ENCODE measurements at regions not wholly inside any gene's neighbourhood (a gene's known extent, or its start where the extent isn't known, plus 50 kb on each side); places are given as distances from the start of the nearest gene placed in this dataset.
A peak's percentile ranks its signal among the peaks of the same experiment; 100 is the strongest.

DNA sequence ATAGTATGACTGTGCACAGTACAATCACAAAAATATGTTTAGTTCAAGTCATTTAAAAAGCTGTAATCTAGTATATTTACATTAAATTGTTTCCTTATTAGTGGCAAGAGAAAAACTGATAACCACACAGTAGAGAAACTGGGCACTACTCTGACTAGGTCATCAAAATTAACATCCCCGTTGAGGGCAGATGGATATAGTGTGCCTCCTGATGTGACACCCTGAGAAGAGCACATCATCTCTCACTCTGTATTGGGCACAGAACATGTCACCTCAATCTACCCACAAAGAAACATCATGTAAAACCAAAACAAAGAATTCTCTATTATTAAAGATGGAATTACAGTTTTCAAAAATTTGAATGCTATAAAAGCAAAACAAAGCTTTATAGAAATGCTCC is 221.9 kb upstream of the NANOGP8 start:
- POLR2A ChIA-PET = no interaction called here
- no peak for DNase-seq (ENCODE audit: low read depth in 1 of 2, low spot score in 1 of 2)
- no peak overlapping the region for H3K4me3 ChIP-seq
- WGBS (ENCODE audit: missing lambda C conversion rate) = 68% methylated on average over 1 of the region's 1 CpG
- ATAC-seq = no peak; a peak in 1 of 6 replicates
- peaks cover 14% of the 10 kb centered on the region; the same call in 1 of the 3 replicates for H3K4me1 ChIP-seq
- TF ChIP-seq EHMT2 (IDR thresholded peaks at IDR 0.05; ENCODE audit: low read depth) (no peak), ESRRA (IDR thresholded peaks at IDR 0.05; ENCODE audit: borderline replicate concordance, low read length) (no peak), FOSB (CRISPR knock-in tag; IDR thresholded peaks at IDR 0.05) (no peak), RNF2 (IDR thresholded peaks at IDR 0.05; ENCODE audit: borderline replicate concordance, low read depth) (no peak), GATA3 (IDR thresholded peaks at IDR 0.05; ENCODE audit: borderline replicate concordance) (no peak), KDM1A (IDR thresholded peaks at IDR 0.05; ENCODE audit: low read depth) (no peak), HOXA7 (CRISPR knock-in tag; IDR thresholded peaks at IDR 0.05) (no peak)
- TF ChIP-seq, protein P1, sequence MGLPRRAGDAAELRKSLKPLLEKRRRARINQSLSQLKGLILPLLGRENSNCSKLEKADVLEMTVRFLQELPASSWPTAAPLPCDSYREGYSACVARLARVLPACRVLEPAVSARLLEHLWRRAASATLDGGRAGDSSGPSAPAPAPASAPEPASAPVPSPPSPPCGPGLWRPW (IDR thresholded peaks at IDR 0.05) = no peak
- TF ChIP-seq, protein P2, sequence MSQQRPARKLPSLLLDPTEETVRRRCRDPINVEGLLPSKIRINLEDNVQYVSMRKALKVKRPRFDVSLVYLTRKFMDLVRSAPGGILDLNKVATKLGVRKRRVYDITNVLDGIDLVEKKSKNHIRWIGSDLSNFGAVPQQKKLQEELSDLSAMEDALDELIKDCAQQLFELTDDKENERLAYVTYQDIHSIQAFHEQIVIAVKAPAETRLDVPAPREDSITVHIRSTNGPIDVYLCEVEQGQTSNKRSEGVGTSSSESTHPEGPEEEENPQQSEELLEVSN (IDR thresholded peaks at IDR 0.05; ENCODE audit: borderline replicate concordance, low read depth) = no peak
- TF ChIP-seq, protein P3, sequence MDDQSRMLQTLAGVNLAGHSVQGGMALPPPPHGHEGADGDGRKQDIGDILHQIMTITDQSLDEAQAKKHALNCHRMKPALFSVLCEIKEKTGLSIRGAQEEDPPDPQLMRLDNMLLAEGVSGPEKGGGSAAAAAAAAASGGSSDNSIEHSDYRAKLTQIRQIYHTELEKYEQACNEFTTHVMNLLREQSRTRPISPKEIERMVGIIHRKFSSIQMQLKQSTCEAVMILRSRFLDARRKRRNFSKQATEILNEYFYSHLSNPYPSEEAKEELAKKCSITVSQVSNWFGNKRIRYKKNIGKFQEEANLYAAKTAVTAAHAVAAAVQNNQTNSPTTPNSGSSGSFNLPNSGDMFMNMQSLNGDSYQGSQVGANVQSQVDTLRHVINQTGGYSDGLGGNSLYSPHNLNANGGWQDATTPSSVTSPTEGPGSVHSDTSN (IDR thresholded peaks at IDR 0.05) = no peak
- CTCF ChIA-PET = interaction anchor here (1.9 kb wide), 1 partner anchor 18 kb away, joined by 9 read pairs; no protein-coding TSS in a partner anchor
- peak overlapping the region; percentile 23; the same call in 1 of the 3 replicates for H3K4me2 ChIP-seq
- FAIRE-seq = peak; percentile 51
- H3K9me3 ChIP-seq = no peaks in the 10 kb centered on the region
- peak overlapping the region in 1 of 2 experiments; percentile 24; a peak in 1 of 6 replicates for H3K27ac ChIP-seq

DNA sequence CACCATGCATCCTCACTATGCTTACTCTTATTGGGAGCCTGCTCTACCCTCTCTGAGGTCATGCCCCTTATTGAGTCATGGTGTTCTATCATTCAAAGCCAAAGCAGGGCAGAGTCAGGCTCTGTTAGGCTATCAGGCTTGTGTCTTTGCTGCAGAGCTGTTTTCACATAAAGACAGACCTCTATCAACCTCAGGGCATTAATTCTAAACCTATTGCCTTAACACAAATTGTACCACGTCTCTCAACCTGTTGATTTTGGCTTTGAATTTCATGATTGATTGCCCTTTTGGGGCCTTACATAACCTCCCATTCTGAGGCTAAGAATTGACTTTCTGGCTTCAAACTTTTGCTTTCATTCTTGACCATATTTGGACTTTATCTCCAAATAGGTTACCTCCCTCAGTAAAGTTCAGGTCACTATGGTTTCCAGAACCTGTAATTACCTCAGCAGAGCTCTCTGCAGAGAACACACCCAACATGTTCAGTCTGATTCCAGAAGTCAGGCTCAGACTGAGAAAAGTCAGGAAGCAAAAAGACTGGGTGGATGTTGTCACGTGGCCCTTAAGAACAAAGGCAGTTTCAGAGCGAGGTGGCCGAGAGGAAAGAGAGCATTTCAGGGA is 221.4 kb upstream of the NANOGP8 start:
- FAIRE-seq (peak; percentile 13), DNase-seq (ENCODE audit: low read depth in 1 of 2, low spot score in 1 of 2) (peak in 1 of 2 experiments; percentile 65), ATAC-seq (peak; percentile 85 to 92)
- peak overlapping the region; percentile 23; the same call in 2 of the 3 replicates for H3K4me2 ChIP-seq
- CTCF ChIA-PET = interaction anchor here (1.9 to 2.1 kb wide), 2 partner anchors 13 to 18 kb away, joined by 6 to 9 read pairs; no protein-coding TSS in a partner anchor
- TF ChIP-seq, protein P4, sequence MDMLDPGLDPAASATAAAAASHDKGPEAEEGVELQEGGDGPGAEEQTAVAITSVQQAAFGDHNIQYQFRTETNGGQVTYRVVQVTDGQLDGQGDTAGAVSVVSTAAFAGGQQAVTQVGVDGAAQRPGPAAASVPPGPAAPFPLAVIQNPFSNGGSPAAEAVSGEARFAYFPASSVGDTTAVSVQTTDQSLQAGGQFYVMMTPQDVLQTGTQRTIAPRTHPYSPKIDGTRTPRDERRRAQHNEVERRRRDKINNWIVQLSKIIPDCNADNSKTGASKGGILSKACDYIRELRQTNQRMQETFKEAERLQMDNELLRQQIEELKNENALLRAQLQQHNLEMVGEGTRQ (IDR thresholded peaks at IDR 0.05) = peak; percentile 58; the same call in 1 of the 2 replicates
- TF ChIP-seq, protein P5, sequence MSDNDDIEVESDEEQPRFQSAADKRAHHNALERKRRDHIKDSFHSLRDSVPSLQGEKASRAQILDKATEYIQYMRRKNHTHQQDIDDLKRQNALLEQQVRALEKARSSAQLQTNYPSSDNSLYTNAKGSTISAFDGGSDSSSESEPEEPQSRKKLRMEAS (IDR thresholded peaks at IDR 0.05) = no peak
- WGBS (ENCODE audit: missing lambda C conversion rate) = 43% methylated on average over 4 of the region's 4 CpGs
- POLR2A ChIA-PET = no interaction called here
- no peak overlapping the region for H3K4me3 ChIP-seq
- H3K9me3 ChIP-seq = no peaks in the 10 kb centered on the region
- H3K4me1 ChIP-seq = peaks cover 14% of the 10 kb centered on the region; the same call in 1 of the 3 replicates
- peak overlapping the region; percentile 7 to 24; a peak in 1 of 6 replicates for H3K27ac ChIP-seq

DNA sequence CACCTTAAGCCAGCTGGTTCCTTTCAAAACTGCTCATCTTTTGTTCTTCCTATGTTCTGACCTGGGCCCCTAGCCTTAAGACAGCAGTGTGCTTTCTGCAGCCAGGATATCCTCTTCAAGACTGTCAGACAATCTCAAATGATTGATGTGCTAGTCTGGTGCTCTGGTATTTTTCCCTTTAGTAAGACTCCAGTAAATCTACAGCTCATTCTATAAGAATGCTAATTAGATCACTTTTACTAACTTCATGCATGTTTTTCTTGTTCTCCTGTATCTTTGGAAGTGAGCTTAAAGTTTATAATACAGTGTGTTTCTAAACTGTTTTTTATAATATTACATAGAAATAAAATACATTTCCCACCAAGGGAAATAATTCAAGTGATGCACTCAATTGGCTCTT is 220.9 kb upstream of the NANOGP8 start:
- H3K4me2 ChIP-seq = 0 out of 3 replicates have a peak overlapping the region, but pooled peaks have one; percentile 23
- peak in 1 of 2 experiments; percentile 65 for DNase-seq (ENCODE audit: low read depth in 1 of 2, low spot score in 1 of 2)
- peak; percentile 81 for FAIRE-seq
- ATAC-seq = peak; percentile 47 to 78; a peak in 4 of 6 replicates
- H3K4me1 ChIP-seq = peaks cover 14% of the 10 kb centered on the region; the same call in 1 of the 3 replicates
- ChIA-PET POLR2A (interaction anchor here (0.5 kb wide), 1 partner anchor 1092 kb away, joined by 4 read pairs; no protein-coding TSS in a partner anchor), CTCF (interaction anchor here (1.9 to 2.1 kb wide), 2 partner anchors 12 to 17 kb away, joined by 6 to 9 read pairs; no protein-coding TSS in a partner anchor)
- H3K27ac ChIP-seq = no peak overlapping the region; a peak in 1 of 6 replicates
- H3K9me3 ChIP-seq = no peaks in the 10 kb centered on the region
- no peak overlapping the region for H3K4me3 ChIP-seq
- TF ChIP-seq HOXB13 (CRISPR knock-in tag; IDR thresholded peaks at IDR 0.05; ENCODE audit: low read depth) (no peak), KDM1A (IDR thresholded peaks at IDR 0.05; ENCODE audit: low read depth) (no peak), HOXB5 (CRISPR knock-in tag; IDR thresholded peaks at IDR 0.05) (0 out of 2 replicates have a peak, but pooled peaks have one; percentile 51)
